Ovary (tissue), 3 donors: ENCODE measurements at regions not wholly inside any gene's neighbourhood (a gene's known extent, or its start where the extent isn't known, plus 50 kb on each side); places are given as distances from the start of the nearest gene placed in this dataset.

ENCODE experiments used
- POLR2A ChIP-seq: fragments of 450-650 bp; IDR thresholded peaks from one replicate; pipeline ENCODE4 v1.6.1; 2017; ENCODE audit warnings: antibody characterized with exemption, mild to moderate bottlenecking, moderate library complexity
- TF ChIP-seq, protein P1 (sequence below), 3 donors: fragments of 450-650 bp in 2 of 3; fragments of 200-600 bp in 1 of 3; IDR thresholded peaks; one replicate each; pipeline versions ENCODE4 v1.5.1 to v1.8.0; 2016 to 2022; ENCODE audit warnings: antibody characterized with exemption in 3 of 3, mild to moderate bottlenecking in 1 of 3
- donor health status: DM: no; HTN: no; CAD: no.

DNA sequence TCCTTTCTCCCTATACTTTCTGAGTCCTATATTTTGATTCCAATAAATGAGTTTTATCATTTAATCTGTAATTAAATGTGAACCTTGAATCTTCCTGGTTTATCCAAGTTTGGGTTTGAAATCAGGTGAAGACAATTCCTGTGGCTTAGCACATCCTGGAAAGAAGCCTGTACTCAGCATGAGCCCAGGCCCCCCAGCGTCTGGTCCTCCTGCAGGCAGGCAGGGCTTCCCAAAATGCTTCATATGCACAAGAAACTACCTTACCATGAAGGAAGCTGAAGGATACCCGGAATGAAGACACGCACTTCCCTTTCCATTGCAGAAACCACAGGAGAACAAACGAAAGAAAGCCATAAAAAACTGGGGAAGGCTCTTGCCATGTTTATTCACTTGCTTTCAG is 157.4 kb upstream of the PDE10A start:
- TF ChIP-seq POLR2A: no peak
- TF ChIP-seq, protein P1, sequence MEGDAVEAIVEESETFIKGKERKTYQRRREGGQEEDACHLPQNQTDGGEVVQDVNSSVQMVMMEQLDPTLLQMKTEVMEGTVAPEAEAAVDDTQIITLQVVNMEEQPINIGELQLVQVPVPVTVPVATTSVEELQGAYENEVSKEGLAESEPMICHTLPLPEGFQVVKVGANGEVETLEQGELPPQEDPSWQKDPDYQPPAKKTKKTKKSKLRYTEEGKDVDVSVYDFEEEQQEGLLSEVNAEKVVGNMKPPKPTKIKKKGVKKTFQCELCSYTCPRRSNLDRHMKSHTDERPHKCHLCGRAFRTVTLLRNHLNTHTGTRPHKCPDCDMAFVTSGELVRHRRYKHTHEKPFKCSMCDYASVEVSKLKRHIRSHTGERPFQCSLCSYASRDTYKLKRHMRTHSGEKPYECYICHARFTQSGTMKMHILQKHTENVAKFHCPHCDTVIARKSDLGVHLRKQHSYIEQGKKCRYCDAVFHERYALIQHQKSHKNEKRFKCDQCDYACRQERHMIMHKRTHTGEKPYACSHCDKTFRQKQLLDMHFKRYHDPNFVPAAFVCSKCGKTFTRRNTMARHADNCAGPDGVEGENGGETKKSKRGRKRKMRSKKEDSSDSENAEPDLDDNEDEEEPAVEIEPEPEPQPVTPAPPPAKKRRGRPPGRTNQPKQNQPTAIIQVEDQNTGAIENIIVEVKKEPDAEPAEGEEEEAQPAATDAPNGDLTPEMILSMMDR (IDR thresholded peaks at IDR 0.05): no peak
